ENCODE measurements at regions not wholly inside any gene's neighbourhood (a gene's known extent, or its start where the extent isn't known, plus 50 kb on each side); places are given as distances from the start of the nearest gene placed in this dataset.
"Not testable (repeated sequence)": the region's sequence is repeated elsewhere in the genome, so short reads cannot be mapped to it uniquely, and the experiment has no call there.

- DNase-seq = peak; percentile 27
Observed at GRCh38 chr11:7143908-7144307, 55.1 kb downstream of the RBMXL2 start.

- not testable (repeated sequence) for DNase-seq
Observed at GRCh38 chr11:7150104-7150503, 61.3 kb downstream of the RBMXL2 start.

GRCh38 chr11:7154881-7155361, 66.1 kb downstream of the RBMXL2 start:
- DNase-seq = peak; percentile 36

GRCh38 chr11:7160814-7161489, 72.2 kb downstream of the RBMXL2 start:
- peak; percentile 89 for DNase-seq

GRCh38 chr11:7165911-7166310, 77.1 kb downstream of the RBMXL2 start:
- DNase-seq = no peak

DNA sequence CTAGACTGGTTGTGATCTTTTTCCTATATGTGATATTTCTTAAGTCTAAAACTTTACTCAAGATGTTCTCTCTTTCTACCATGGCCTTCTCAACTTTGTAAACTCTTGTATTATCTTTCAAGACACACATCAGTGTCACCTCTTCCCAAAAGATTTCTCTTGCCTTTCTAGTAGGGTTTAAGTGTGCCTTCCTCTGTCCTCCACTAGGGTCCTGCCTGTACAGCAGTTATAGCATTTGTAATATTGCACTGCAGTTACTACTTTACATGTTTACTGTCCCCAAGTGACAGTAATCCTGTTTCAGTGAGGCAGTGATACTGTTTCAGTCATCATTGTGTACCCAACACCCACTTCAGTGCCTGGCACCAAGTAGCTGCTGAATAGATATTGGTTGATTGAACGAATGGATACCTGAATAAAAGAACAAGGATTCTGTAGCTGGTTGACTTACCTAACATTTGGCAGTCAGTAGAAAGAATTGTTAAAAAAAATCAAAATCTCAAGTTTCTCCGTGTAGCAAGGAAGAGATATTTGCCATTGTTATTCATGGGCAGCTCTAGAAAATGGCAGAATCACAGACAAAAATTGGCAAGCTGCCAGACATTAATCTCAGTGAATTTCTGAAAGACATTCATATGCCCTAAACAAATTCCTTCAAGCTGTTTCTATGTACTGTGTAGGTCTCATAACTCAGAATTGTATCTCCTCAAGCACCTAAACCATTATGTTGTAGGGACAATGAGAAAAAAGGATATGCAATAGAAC, 79.4 kb downstream of the RBMXL2 start:
- no peak for DNase-seq

GRCh38 chr11:7168741-7168990, 79.9 kb downstream of the RBMXL2 start:
- DNase-seq = no peak

- no peak for DNase-seq
Observed at GRCh38 chr11:7170431-7170830, 81.3 kb upstream of the SYT9 start.

DNA sequence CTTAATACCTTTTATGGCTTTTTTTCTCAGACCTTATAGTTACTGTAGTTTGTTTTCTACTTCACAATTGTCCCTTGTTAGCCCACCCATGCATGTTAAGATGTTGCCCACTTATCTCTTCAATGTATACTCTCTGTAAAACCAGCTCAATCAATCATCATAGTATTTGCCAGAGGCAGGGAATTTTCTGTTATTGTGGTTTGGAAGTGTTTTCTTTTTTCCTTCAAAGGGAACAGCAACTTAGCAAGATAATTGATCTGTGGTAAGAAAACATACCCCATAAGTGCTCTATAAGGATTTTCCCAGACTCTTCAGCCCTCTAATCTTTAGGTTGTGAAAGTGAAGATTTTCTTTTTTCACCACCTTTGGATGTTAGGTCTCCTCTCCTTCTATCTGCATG, 76.7 kb upstream of the SYT9 start:
- DNase-seq = no peak

DNA sequence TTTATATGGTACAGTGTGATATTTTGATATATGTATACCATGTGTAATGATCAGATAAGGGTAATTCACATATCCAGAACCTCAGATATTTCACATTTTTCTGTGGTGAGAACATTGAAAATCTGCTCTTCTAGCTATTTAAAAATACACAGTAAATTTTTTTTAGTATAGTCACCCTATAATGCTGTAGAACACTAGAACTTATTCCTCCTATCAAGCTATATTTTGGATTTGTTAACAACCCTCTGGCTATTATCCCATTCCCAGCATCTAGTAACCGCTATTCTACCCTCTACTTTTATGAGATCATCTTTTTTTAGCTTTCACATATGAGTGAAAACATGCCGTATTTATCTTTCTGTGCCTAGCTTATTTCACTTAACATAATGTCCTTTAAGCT, 65.5 kb upstream of the SYT9 start:
- no peak for DNase-seq

DNA sequence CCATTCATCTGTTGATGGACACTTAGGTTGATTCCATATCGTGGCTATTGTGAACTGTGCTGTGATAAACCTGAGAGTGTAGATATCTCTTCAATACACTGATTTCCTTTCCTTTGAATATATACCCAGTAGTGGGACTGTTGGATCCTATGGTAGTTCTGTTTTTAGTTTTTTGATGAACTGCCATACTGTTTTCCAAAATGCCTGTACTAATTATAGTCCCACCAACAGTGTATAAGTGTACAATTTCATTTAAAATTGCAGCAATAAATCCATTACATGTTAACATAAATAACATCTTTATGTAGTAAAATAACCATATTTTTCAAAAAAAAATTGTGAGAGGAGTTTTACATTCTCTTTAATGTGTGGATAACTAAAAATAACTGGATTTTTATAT, 65.0 kb upstream of the SYT9 start:
- no peak for DNase-seq

DNA sequence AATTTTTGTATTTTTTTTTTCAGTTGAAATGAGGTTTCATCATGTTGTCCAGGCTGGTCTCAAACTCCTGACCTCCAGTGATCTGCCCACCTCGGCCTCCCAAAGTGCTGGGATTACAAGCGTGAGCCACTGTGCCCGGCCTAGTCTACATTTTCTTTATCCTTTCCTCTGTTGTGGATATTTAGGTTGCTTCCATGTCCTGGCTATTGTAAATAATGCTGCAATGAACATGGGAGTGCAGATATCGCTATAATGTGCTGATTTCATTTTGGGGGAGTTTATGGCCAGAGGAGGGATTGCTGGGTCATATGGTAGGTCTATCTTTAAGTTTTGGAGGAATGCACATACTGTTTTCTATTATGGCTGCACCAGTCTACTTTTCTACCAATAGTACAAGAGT, 58.9 kb upstream of the SYT9 start:
- DNase-seq = not testable (repeated sequence)

DNA sequence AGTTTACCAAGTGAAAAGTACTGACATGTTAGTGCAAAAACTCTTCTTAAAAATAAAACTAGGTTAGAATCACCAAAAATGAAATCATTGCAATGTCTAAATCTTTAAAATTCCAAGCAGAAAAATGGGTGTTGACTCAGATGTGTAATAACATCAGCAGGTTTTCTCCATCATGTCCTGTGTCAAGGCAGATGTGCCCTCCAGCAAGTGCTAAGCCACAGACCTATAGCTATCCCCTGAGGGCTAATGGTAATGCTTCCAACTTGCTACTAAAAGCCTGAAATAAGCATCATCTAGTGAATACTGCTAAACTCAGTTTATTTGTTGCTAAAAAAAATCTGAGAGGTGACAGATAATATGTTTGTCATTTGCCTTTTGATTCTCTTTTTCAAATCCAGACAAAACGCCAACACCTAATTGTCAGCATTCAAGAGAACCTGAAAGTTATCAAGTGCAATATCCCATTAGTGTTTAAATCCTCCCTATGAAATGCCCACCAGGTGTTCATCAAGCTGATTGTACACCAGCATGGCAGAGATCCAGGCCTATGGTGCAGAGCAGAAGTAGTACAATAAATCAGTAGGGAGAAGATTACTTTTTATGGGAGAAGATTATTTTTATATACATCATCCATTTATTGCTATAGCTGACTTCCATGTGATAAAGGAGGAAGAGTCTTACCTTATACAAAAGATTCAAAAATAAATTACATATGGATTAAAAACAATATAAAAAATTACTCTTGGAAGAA, 55.1 kb upstream of the SYT9 start:
- DNase-seq = no peak

DNA sequence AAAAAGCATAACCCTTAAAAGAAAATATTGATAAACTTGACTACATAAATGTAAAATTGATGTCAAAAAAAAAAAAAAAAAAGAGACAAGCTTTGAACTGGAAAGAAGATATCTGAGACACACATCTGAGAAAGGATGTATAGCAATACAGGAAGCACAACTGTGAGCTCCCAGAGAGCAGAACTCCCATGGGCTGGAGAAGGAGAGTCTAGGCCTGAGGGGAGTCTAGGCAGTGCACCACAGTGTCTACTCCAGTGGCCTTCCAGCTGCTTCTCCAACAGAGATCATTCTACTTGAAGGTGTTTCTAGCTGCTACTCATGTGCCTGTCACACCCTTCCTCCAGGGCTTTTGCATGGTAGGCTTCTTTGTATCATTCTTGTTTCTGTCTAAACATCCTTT, 54.2 kb upstream of the SYT9 start:
- no peak for DNase-seq

All from activated CD4-positive, alpha-beta T cell treated with anti-CD3 and anti-CD28 coated beads, Interleukin-10, Interleukin-2, amounts not matched to agents 100 ng/mL and 50 ng/mL, durations not matched to agents 16 hours and 8 hours (primary cell).